HEK293 (cell line): ENCODE measurements at regions not wholly inside any gene's neighbourhood (a gene's known extent, or its start where the extent isn't known, plus 50 kb on each side); places are given as distances from the start of the nearest gene placed in this dataset.

ENCODE experiments used
- CTCF ChIA-PET: fragments of 350-600 bp; formaldehyde crosslinking; extraction: SDS; loops from one replicate; lab custom pipeline; 2021; ENCODE audit warnings: antibody characterized with exemption; lab: Yijun Ruan, JAX
- POLR2A ChIA-PET: fragments of 300-600 bp; formaldehyde crosslinking; extraction: SDS; loops from one replicate; lab custom pipeline; 2020; ENCODE audit warnings: antibody characterized with exemption, inconsistent platforms; lab: Yijun Ruan, JAX
- H3K27ac ChIP-seq: fragments of 200-500 bp; sonication (Bioruptor generic); 2 replicates; pipeline ENCODE4 v1.5.1; 2014; ENCODE audit warnings: low read depth, low read length, control low read depth, inconsistent platforms; ENCODE audit errors: extremely low read depth
- H3K36me3 ChIP-seq, 2 experiments: fragments of 200-500 bp in 1 of 2; sonication (Bioruptor generic) in 1 of 2; 1 replicate in 1 of 2; 2 replicates in 1 of 2; pipeline ENCODE4 v1.5.1; 2014 to 2017; ENCODE audit warnings: inconsistent platforms in 2 of 2, low read length in 2 of 2; ENCODE audit not compliant: control insufficient read depth in 2 of 2, insufficient read depth in 1 of 2
- H3K4me1 ChIP-seq: fragments of 200-500 bp; sonication (Bioruptor generic); 2 replicates; pipeline ENCODE4 v1.5.1; 2014; ENCODE audit warnings: mild to moderate bottlenecking, low read length, inconsistent platforms; ENCODE audit not compliant: control insufficient read depth, insufficient read depth
- H3K4me3 ChIP-seq: 2 replicates; pipeline ENCODE4 v1.5.1; 2011; ENCODE audit warnings: low read depth, mild to moderate bottlenecking, control low read depth, low read length, moderate library complexity
- H3K9me3 ChIP-seq: fragments of 200-500 bp; sonication (Bioruptor generic); 2 replicates; pipeline ENCODE4 v1.5.1; 2014; ENCODE audit warnings: low read depth, low read length, inconsistent platforms; ENCODE audit not compliant: control insufficient read depth, insufficient read depth
- HOXA7 ChIP-seq: sonication (generic); formaldehyde crosslinking; IDR thresholded peaks from 2 replicates; pipeline ENCODE4 v1.8.1; 2022; ENCODE audit warnings: missing genetic modification reagents, borderline replicate concordance
- KLF16 ChIP-seq: fragments of 450-650 bp; formaldehyde crosslinking; IDR thresholded peaks from 2 replicates; pipeline ENCODE4 v1.5.1; 2017; ENCODE audit warnings: missing biosample characterization, missing genetic modification characterization
- KLF9 ChIP-seq: fragments of 450-650 bp; formaldehyde crosslinking; IDR thresholded peaks from 2 replicates; pipeline ENCODE4 v1.5.1; 2016; ENCODE audit warnings: missing biosample characterization, missing genetic modification characterization, low read depth
- MEIS1 ChIP-seq: sonication (generic); formaldehyde crosslinking; IDR thresholded peaks from 2 replicates; pipeline ENCODE4 v1.8.1; 2022; ENCODE audit warnings: missing genetic modification reagents, mild to moderate bottlenecking, borderline replicate concordance
- SCRT1 ChIP-seq: fragments of 450-650 bp; formaldehyde crosslinking; IDR thresholded peaks from 2 replicates; pipeline ENCODE4 v1.5.1; 2016; ENCODE audit warnings: missing biosample characterization, missing genetic modification characterization, borderline replicate concordance
- YY1 ChIP-seq: fragments of 450-650 bp; formaldehyde crosslinking; IDR thresholded peaks from 2 replicates; pipeline ENCODE4 v1.5.1; 2018; ENCODE audit warnings: missing biosample characterization, missing genetic modification characterization
- ZBTB21 ChIP-seq: fragments of 450-650 bp; formaldehyde crosslinking; IDR thresholded peaks from 2 replicates; pipeline ENCODE4 v1.5.1; 2017; ENCODE audit warnings: missing biosample characterization, missing genetic modification characterization
- ZNF112 ChIP-seq: fragments of 450-650 bp; formaldehyde crosslinking; IDR thresholded peaks from 2 replicates; pipeline ENCODE4 v1.5.0; 2017; ENCODE audit warnings: missing biosample characterization, missing genetic modification characterization
- ZNF138 ChIP-seq: fragments of 450-650 bp; formaldehyde crosslinking; IDR thresholded peaks from 2 replicates; pipeline ENCODE4 v1.5.1; 2016; ENCODE audit warnings: missing biosample characterization, missing genetic modification characterization, borderline replicate concordance
- ZNF184 ChIP-seq: fragments of 450-650 bp; IDR thresholded peaks from 2 replicates; pipeline ENCODE4 v1.5.1; 2018; ENCODE audit warnings: missing biosample characterization, mild to moderate bottlenecking, missing genetic modification characterization
- ZNF2 ChIP-seq: fragments of 450-650 bp; formaldehyde crosslinking; IDR thresholded peaks from 2 replicates; pipeline ENCODE4 v1.5.1; 2016; ENCODE audit warnings: missing biosample characterization, missing genetic modification characterization
- ZNF223 ChIP-seq: fragments of 450-650 bp; formaldehyde crosslinking; IDR thresholded peaks from 2 replicates; pipeline ENCODE4 v1.5.1; 2016; ENCODE audit warnings: missing biosample characterization, missing genetic modification characterization
- ZNF354C ChIP-seq: fragments of 450-650 bp; formaldehyde crosslinking; IDR thresholded peaks from 2 replicates; pipeline ENCODE4 v1.5.1; 2016; ENCODE audit warnings: missing biosample characterization, missing genetic modification characterization, low read depth, borderline replicate concordance
- ZNF366 ChIP-seq: fragments of 450-650 bp; formaldehyde crosslinking; conservative IDR thresholded peaks from 2 replicates; pipeline ENCODE4 v1.5.1; 2016; ENCODE audit warnings: missing biosample characterization, missing genetic modification characterization
- ZNF544 ChIP-seq: fragments of 450-650 bp; formaldehyde crosslinking; IDR thresholded peaks from 2 replicates; pipeline ENCODE4 v1.5.0; 2017; ENCODE audit warnings: missing biosample characterization, missing genetic modification characterization
- ZNF558 ChIP-seq: fragments of 450-650 bp; formaldehyde crosslinking; IDR thresholded peaks from 2 replicates; pipeline ENCODE4 v1.5.1; 2016; ENCODE audit warnings: missing biosample characterization, missing genetic modification characterization
- ZNF585B ChIP-seq: fragments of 450-650 bp; formaldehyde crosslinking; IDR thresholded peaks from 2 replicates; pipeline ENCODE4 v1.5.1; 2016; ENCODE audit warnings: missing biosample characterization, missing genetic modification characterization
- ZNF621 ChIP-seq: fragments of 450-650 bp; formaldehyde crosslinking; IDR thresholded peaks from 2 replicates; pipeline ENCODE4 v1.5.1; 2017; ENCODE audit warnings: missing biosample characterization, missing genetic modification characterization
- ZNF747 ChIP-seq: fragments of 450-650 bp; formaldehyde crosslinking; IDR thresholded peaks from 2 replicates; pipeline ENCODE4 v1.5.1; 2016; ENCODE audit warnings: missing biosample characterization, missing genetic modification characterization
- ZNF76 ChIP-seq: fragments of 450-650 bp; formaldehyde crosslinking; IDR thresholded peaks from 2 replicates; pipeline ENCODE4; 2016; ENCODE audit warnings: low read depth, missing biosample characterization, missing genetic modification characterization, borderline replicate concordance
- ZNF830 ChIP-seq: fragments of 450-650 bp; IDR thresholded peaks from 2 replicates; pipeline ENCODE4 v1.5.0; 2018; ENCODE audit warnings: missing biosample characterization, missing genetic modification characterization, low read depth, mild to moderate bottlenecking, moderate library complexity
- TF ChIP-seq, protein P1 (sequence below): fragments of 450-650 bp; formaldehyde crosslinking; IDR thresholded peaks from 2 replicates; pipeline ENCODE4 v1.5.0; 2017; ENCODE audit warnings: missing biosample characterization, missing genetic modification characterization, borderline replicate concordance
- TF ChIP-seq, protein P2 (sequence below): fragments of 450-650 bp; formaldehyde crosslinking; IDR thresholded peaks from 2 replicates; pipeline ENCODE4 v1.5.1; 2016; ENCODE audit warnings: missing biosample characterization, missing genetic modification characterization, low read depth
- TF ChIP-seq, protein P3 (sequence below): fragments of 450-650 bp; formaldehyde crosslinking; IDR thresholded peaks from 2 replicates; pipeline ENCODE4 v1.5.1; 2016; ENCODE audit warnings: missing biosample characterization, missing genetic modification characterization
- TF ChIP-seq, protein P4 (sequence below): sonication (generic); formaldehyde crosslinking; IDR thresholded peaks from 2 replicates; pipeline ENCODE4 v1.8.1; 2022; ENCODE audit warnings: mild to moderate bottlenecking, moderate library complexity, missing genetic modification reagents
- TF ChIP-seq, protein P5 (sequence below): IDR thresholded peaks from 2 replicates; pipeline ENCODE4 v1.6.1; 2011; ENCODE audit warnings: mild to moderate bottlenecking, low read depth, low read length, borderline replicate concordance

DNA sequence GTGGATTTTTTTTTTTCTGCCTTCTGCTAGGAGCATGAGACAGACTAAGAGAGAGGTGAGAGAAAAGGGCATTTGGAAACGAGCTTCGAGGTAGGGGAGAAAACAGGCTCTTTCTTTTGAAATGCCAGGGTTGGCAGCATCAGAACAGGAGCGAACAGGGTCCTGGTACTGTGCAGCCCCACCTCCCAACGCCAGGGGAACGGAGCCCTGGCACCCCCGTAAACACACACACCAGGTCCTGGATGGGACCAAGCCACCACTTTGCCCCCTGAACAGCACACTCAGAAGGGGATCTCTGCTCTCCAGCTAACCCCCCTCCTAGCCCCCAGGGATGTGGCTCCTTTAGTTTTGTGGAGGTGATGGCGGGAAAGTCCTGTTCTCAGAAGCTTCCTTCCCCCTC lies 127.1 kb downstream of the CTTN start:
- POLR2A ChIA-PET, result no interaction called here

DNA sequence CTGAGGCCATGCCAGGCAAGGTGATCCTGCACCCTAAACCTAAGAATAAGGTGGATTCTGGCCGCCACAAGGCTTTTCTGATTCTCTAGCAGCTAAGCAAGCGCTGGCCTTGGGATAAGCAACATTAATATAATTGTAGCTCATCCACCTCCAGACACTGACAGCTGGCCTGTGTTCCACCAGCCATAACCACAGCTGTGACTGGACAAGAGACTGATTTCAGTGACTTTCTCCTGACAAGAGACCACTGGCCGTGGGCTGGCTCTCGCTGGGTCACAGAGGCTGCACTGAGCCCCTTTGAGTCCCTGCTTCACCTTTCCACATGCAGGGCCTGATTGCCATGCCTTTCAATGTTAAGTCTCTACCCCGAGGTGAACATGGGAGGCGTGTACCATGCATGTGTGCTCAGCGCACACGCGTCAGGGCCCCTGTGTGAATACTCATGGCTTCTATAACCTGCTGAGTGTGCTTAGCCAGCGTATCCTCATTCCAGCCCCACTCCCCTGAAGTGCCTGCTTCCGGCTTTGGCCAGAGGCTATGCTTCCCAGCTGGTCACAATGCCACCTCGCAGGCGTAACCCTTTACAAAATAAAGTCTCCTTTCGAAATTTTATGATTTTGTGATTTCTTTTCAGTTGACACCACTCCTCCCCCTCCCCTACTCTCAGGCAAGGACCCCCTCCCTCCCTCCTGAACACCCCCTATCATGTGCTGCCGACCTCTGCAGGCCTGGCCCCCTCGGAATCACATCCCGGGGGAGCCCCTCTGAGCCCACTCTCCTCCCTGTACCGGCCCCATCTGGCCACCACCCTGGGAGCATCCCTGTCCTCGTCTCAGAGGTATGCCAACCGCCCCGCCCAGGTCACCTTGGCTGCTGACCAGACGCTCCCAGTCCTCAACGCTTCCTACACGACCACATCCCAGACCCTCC lies 128.1 kb downstream of the CTTN start:
- no peaks in the 10 kb centered on the region for H3K9me3 ChIP-seq

More for the DNA sequence above, 127.1 kb downstream of the CTTN start:
- CTCF ChIA-PET, result interaction anchor here (1.0 kb wide), 1 partner anchor 14 kb away, joined by 3 read pairs; no protein-coding TSS in a partner anchor
- no peak overlapping the region for H3K27ac ChIP-seq
- no peak overlapping the region for H3K4me3 ChIP-seq
- H3K9me3 ChIP-seq, result no peaks in the 10 kb centered on the region
- TF ChIP-seq, protein P1, sequence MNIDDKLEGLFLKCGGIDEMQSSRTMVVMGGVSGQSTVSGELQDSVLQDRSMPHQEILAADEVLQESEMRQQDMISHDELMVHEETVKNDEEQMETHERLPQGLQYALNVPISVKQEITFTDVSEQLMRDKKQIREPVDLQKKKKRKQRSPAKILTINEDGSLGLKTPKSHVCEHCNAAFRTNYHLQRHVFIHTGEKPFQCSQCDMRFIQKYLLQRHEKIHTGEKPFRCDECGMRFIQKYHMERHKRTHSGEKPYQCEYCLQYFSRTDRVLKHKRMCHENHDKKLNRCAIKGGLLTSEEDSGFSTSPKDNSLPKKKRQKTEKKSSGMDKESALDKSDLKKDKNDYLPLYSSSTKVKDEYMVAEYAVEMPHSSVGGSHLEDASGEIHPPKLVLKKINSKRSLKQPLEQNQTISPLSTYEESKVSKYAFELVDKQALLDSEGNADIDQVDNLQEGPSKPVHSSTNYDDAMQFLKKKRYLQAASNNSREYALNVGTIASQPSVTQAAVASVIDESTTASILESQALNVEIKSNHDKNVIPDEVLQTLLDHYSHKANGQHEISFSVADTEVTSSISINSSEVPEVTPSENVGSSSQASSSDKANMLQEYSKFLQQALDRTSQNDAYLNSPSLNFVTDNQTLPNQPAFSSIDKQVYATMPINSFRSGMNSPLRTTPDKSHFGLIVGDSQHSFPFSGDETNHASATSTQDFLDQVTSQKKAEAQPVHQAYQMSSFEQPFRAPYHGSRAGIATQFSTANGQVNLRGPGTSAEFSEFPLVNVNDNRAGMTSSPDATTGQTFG, result no peak
- TF ChIP-seq HOXA7 (CRISPR knock-in tag) (no peak), ZNF366 (tag by site-specific recombination) (no peak), KLF16 (tag by site-specific recombination) (no peak), ZNF184 (tag by site-specific recombination) (no peak), YY1 (tag by site-specific recombination) (no peak), ZNF544 (tag by site-specific recombination) (no peak), SCRT1 (tag by site-specific recombination) (no peak), KLF9 (tag by site-specific recombination) (no peak), ZNF354C (tag by site-specific recombination) (no peak), ZNF76 (tag by site-specific recombination) (no peak), ZNF747 (tag by site-specific recombination) (no peak), ZBTB21 (tag by site-specific recombination) (no peak), ZNF223 (no peak), MEIS1 (CRISPR knock-in tag) (no peak), ZNF585B (no peak)
- TF ChIP-seq, protein P2, sequence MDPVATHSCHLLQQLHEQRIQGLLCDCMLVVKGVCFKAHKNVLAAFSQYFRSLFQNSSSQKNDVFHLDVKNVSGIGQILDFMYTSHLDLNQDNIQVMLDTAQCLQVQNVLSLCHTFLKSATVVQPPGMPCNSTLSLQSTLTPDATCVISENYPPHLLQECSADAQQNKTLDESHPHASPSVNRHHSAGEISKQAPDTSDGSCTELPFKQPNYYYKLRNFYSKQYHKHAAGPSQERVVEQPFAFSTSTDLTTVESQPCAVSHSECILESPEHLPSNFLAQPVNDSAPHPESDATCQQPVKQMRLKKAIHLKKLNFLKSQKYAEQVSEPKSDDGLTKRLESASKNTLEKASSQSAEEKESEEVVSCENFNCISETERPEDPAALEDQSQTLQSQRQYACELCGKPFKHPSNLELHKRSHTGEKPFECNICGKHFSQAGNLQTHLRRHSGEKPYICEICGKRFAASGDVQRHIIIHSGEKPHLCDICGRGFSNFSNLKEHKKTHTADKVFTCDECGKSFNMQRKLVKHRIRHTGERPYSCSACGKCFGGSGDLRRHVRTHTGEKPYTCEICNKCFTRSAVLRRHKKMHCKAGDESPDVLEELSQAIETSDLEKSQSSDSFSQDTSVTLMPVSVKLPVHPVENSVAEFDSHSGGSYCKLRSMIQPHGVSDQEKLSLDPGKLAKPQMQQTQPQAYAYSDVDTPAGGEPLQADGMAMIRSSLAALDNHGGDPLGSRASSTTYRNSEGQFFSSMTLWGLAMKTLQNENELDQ, result no peak
- TF ChIP-seq, protein P3, sequence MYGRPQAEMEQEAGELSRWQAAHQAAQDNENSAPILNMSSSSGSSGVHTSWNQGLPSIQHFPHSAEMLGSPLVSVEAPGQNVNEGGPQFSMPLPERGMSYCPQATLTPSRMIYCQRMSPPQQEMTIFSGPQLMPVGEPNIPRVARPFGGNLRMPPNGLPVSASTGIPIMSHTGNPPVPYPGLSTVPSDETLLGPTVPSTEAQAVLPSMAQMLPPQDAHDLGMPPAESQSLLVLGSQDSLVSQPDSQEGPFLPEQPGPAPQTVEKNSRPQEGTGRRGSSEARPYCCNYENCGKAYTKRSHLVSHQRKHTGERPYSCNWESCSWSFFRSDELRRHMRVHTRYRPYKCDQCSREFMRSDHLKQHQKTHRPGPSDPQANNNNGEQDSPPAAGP (tag by site-specific recombination), result no peak
- TF ChIP-seq, protein P4, sequence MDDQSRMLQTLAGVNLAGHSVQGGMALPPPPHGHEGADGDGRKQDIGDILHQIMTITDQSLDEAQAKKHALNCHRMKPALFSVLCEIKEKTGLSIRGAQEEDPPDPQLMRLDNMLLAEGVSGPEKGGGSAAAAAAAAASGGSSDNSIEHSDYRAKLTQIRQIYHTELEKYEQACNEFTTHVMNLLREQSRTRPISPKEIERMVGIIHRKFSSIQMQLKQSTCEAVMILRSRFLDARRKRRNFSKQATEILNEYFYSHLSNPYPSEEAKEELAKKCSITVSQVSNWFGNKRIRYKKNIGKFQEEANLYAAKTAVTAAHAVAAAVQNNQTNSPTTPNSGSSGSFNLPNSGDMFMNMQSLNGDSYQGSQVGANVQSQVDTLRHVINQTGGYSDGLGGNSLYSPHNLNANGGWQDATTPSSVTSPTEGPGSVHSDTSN (CRISPR knock-in tag), result no peak
- TF ChIP-seq, protein P5, sequence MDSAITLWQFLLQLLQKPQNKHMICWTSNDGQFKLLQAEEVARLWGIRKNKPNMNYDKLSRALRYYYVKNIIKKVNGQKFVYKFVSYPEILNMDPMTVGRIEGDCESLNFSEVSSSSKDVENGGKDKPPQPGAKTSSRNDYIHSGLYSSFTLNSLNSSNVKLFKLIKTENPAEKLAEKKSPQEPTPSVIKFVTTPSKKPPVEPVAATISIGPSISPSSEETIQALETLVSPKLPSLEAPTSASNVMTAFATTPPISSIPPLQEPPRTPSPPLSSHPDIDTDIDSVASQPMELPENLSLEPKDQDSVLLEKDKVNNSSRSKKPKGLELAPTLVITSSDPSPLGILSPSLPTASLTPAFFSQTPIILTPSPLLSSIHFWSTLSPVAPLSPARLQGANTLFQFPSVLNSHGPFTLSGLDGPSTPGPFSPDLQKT, result no peak
- TF ChIP-seq, all 188 proteins: peak for 0
- Histone ChIP-seq H3K4me1 (no peaks in the 10 kb centered on the region), H3K36me3 (no peaks in the 10 kb centered on the region)

More for the DNA sequence above, 128.1 kb downstream of the CTTN start:
- no peak overlapping the region for H3K27ac ChIP-seq
- TF ChIP-seq ZNF830 (tag by site-specific recombination) (no peak), ZNF2 (no peak), ZNF558 (no peak), ZNF621 (tag by site-specific recombination) (no peak), ZNF138 (tag by site-specific recombination) (no peak), ZNF112 (tag by site-specific recombination) (no peak)
- TF ChIP-seq, all 188 proteins: peak for 0
- no peaks in the 10 kb centered on the region for H3K36me3 ChIP-seq
- no peaks in the 10 kb centered on the region for H3K4me1 ChIP-seq
- POLR2A ChIA-PET, result no interaction called here
- CTCF ChIA-PET, result interaction anchor here (0.6 to 0.7 kb wide), 2 partner anchors 180 to 404 kb away, joined by 3 to 4 read pairs; no protein-coding TSS in a partner anchor
- no peak overlapping the region for H3K4me3 ChIP-seq
